Lung (tissue), 11 donors: ENCODE measurements at regions not wholly inside any gene's neighbourhood (a gene's known extent, or its start where the extent isn't known, plus 50 kb on each side); places are given as distances from the start of the nearest gene placed in this dataset.

Experiments
- ATAC-seq: fragments of 200-7000 bp; cut with Tn5 transposase; one replicate; pipeline ENCODE4 v1.9.1; 2020; ENCODE audit warnings: moderate number of reproducible peaks; ENCODE audit not compliant: insufficient read depth, low FRiP score
- DNase-seq, 3 donors: peaks; one replicate each; pipeline ENCODE4 v3.0.0-alpha.2; 2013 to 2017
- H3K27ac ChIP-seq, 2 donors: one replicate each; pipeline ENCODE4 v1.5.1; 2013; ENCODE audit warnings: mild to moderate bottlenecking in 2 of 2, moderate library complexity in 2 of 2, control low read depth in 1 of 2, inconsistent platforms in 1 of 2, low read depth in 1 of 2, low read length in 1 of 2
- H3K27me3 ChIP-seq, 3 donors: one replicate each; pipeline ENCODE4 v1.5.1; 2013; ENCODE audit warnings: low read length in 2 of 3; ENCODE audit not compliant: control insufficient read depth in 3 of 3, insufficient read depth in 3 of 3
- H3K36me3 ChIP-seq, 4 donors: one replicate each; pipeline ENCODE4 v1.5.1; 2013; ENCODE audit warnings: low read length in 4 of 4, mild to moderate bottlenecking in 1 of 4, moderate library complexity in 1 of 4; ENCODE audit not compliant: control insufficient read depth in 4 of 4, insufficient read depth in 4 of 4
- H3K4me1 ChIP-seq, 5 donors: one replicate each; pipeline ENCODE4 v1.5.1; 2013; ENCODE audit warnings: low read length in 5 of 5, mild to moderate bottlenecking in 2 of 5, moderate library complexity in 1 of 5; ENCODE audit not compliant: control insufficient read depth in 5 of 5, insufficient read depth in 5 of 5
- H3K4me3 ChIP-seq: one replicate; pipeline ENCODE4 v1.5.1; 2013; ENCODE audit warnings: mild to moderate bottlenecking, control low read depth, moderate library complexity
- H3K9ac ChIP-seq, 2 donors: one replicate each; pipeline ENCODE4 v1.5.1; 2013; ENCODE audit warnings: low read length in 2 of 2, control low read depth in 1 of 2; ENCODE audit not compliant: insufficient read depth in 1 of 2
- H3K9me3 ChIP-seq, 4 donors: one replicate each; pipeline ENCODE4 v1.5.1; 2013; ENCODE audit warnings: low read length in 3 of 4, mild to moderate bottlenecking in 1 of 4, moderate library complexity in 1 of 4; ENCODE audit not compliant: control insufficient read depth in 4 of 4, insufficient read depth in 3 of 4
- WGBS, 2 donors: extraction: QIAGEN DNeasy Blood & Tissue Kit; methylation state at CpG; one replicate each; pipeline ENCODE4 v1.1.7; 2013; 5-methylcytosine and 5-hydroxymethylcytosine counted together
- TF ChIP-seq, protein P1 (sequence below): IDR thresholded peaks from 2 replicates; pipeline ENCODE4 v1.5.1; 2012; ENCODE audit warnings: mild to moderate bottlenecking; ENCODE audit errors: control extremely low read depth, extremely low read depth
- donor health status: control.
- donor health status: control.
- donor health status: Bipolar disorder and iron deficiency.
- donor health status: healthy.
- donor health status: DM: yes; HTN: yes; CAD: no.

GRCh38 chr7:81583090-81583489 is 186.8 kb downstream of the HGF start:
- ATAC-seq (no peak), DNase-seq (no peak)
- H3K9me3 ChIP-seq, result no peaks in the 10 kb centered on the region
- WGBS, 2 donors, result 77 to 86% methylated on average over 1 of the region's 1 CpG
- no peaks in the 10 kb centered on the region for H3K36me3 ChIP-seq
- H3K27ac ChIP-seq, result no peak overlapping the region
- no peak overlapping the region for H3K4me3 ChIP-seq
- no peak overlapping the region for H3K9ac ChIP-seq
- peaks cover 0 to 14% (median 0%) of the 10 kb centered on the region in 5 donors for H3K4me1 ChIP-seq
- H3K27me3 ChIP-seq, result no peaks in the 10 kb centered on the region
- TF ChIP-seq, protein P1, sequence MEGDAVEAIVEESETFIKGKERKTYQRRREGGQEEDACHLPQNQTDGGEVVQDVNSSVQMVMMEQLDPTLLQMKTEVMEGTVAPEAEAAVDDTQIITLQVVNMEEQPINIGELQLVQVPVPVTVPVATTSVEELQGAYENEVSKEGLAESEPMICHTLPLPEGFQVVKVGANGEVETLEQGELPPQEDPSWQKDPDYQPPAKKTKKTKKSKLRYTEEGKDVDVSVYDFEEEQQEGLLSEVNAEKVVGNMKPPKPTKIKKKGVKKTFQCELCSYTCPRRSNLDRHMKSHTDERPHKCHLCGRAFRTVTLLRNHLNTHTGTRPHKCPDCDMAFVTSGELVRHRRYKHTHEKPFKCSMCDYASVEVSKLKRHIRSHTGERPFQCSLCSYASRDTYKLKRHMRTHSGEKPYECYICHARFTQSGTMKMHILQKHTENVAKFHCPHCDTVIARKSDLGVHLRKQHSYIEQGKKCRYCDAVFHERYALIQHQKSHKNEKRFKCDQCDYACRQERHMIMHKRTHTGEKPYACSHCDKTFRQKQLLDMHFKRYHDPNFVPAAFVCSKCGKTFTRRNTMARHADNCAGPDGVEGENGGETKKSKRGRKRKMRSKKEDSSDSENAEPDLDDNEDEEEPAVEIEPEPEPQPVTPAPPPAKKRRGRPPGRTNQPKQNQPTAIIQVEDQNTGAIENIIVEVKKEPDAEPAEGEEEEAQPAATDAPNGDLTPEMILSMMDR, result no peak

DNA sequence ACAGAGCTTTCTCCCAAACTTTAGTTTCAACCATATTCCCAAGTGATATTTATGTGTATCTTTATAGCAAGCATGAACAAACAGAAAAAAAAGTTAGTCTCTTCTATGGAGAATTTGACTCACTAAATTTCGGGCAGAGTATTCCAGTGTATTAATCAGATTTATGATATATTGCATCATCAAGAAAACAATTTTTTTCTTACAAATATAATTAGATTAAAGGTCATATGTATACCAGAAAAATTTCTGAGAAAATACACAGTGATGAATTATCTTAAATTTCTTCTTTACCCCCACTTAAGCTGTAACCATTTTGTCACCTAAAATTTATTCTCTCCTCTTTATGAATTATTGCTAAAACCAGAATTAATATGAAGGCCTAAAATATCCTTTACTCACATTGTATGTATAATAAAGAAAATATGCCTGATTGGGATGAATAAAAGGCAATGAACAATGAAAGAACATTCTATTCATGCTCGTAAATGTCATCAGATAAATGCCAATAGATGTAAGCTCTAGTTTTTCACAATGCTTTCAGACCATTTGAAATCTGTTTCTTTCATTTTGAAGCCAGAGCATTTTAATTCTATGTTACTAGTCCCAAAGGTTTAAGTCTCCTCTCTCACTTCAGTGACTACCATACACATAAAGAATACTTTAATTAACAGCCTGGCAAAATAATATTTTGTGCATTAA is 192.1 kb downstream of the HGF start:
- WGBS, 2 donors, result 91 to 92% methylated on average over 2 of the region's 2 CpGs

GRCh38 chr7:81574723-81575326 is 195.0 kb downstream of the HGF start:
- ATAC-seq, result no peak

More for the DNA sequence above, 192.1 kb downstream of the HGF start:
- H3K9ac ChIP-seq, result no peak overlapping the region
- no peak overlapping the region for H3K4me3 ChIP-seq
- no peaks in the 10 kb centered on the region for H3K27me3 ChIP-seq
- no peak overlapping the region for H3K27ac ChIP-seq
- no peaks in the 10 kb centered on the region for H3K36me3 ChIP-seq
- ATAC-seq (no peak), DNase-seq (no peak)
- no peaks in the 10 kb centered on the region for H3K4me1 ChIP-seq
- TF ChIP-seq, protein P1, result no peak
- no peaks in the 10 kb centered on the region for H3K9me3 ChIP-seq

More at GRCh38 chr7:81574723-81575326, 195.0 kb downstream of the HGF start:
- WGBS, 2 donors, result 80 to 90% methylated on average over 6 of the region's 6 CpGs
- TF ChIP-seq, protein P1, result no peak
- no peak overlapping the region for H3K9ac ChIP-seq
- H3K9me3 ChIP-seq, result no peaks in the 10 kb centered on the region
- H3K27me3 ChIP-seq, result no peaks in the 10 kb centered on the region
- no peak overlapping the region for H3K27ac ChIP-seq
- DNase-seq, result no peak
- no peaks in the 10 kb centered on the region for H3K36me3 ChIP-seq
- no peaks in the 10 kb centered on the region for H3K4me1 ChIP-seq
- H3K4me3 ChIP-seq, result no peak overlapping the region
